ENCODE measurements at regions not wholly inside any gene's neighbourhood (a gene's known extent, or its start where the extent isn't known, plus 50 kb on each side); places are given as distances from the start of the nearest gene placed in this dataset.

GRCh38 chr2:6578416-6578815 lies 287.3 kb downstream of the CMPK2 start:
- TF ChIP-seq, protein P1, sequence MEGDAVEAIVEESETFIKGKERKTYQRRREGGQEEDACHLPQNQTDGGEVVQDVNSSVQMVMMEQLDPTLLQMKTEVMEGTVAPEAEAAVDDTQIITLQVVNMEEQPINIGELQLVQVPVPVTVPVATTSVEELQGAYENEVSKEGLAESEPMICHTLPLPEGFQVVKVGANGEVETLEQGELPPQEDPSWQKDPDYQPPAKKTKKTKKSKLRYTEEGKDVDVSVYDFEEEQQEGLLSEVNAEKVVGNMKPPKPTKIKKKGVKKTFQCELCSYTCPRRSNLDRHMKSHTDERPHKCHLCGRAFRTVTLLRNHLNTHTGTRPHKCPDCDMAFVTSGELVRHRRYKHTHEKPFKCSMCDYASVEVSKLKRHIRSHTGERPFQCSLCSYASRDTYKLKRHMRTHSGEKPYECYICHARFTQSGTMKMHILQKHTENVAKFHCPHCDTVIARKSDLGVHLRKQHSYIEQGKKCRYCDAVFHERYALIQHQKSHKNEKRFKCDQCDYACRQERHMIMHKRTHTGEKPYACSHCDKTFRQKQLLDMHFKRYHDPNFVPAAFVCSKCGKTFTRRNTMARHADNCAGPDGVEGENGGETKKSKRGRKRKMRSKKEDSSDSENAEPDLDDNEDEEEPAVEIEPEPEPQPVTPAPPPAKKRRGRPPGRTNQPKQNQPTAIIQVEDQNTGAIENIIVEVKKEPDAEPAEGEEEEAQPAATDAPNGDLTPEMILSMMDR (IDR thresholded peaks at IDR 0.05), result no peak
- no peak for TF ChIP-seq ZFX (IDR thresholded peaks at IDR 0.05; ENCODE audit: borderline replicate concordance)

Data from 22Rv1 (cell line).